Mucosa of rectum (tissue), 2 donors: ENCODE measurements at regions not wholly inside any gene's neighbourhood (a gene's known extent, or its start where the extent isn't known, plus 50 kb on each side); places are given as distances from the start of the nearest gene placed in this dataset.
"Not testable (repeated sequence)": the region's sequence is repeated elsewhere in the genome, so short reads cannot be mapped to it uniquely, and the experiment has no call there.

Experiments used
- H3K27ac ChIP-seq, 2 donors: one replicate each; pipeline ENCODE4 v1.7.0; 2013; ENCODE audit warnings: inconsistent platforms in 2 of 2, low read depth in 2 of 2, low read length in 2 of 2
- H3K27me3 ChIP-seq, 2 donors: one replicate each; pipeline ENCODE4 v1.7.0; 2013; ENCODE audit warnings: low read length in 2 of 2; ENCODE audit not compliant: control insufficient read depth in 2 of 2, insufficient read depth in 2 of 2
- H3K36me3 ChIP-seq, 2 donors: one replicate each; pipeline ENCODE4 v1.7.0; 2013; ENCODE audit warnings: low read length in 2 of 2; ENCODE audit not compliant: control insufficient read depth in 2 of 2, insufficient read depth in 2 of 2
- H3K4me1 ChIP-seq, 2 donors: one replicate each; pipeline ENCODE4 v1.7.0; 2013; ENCODE audit warnings: low read length in 2 of 2, mild to moderate bottlenecking in 1 of 2; ENCODE audit not compliant: control insufficient read depth in 2 of 2, insufficient read depth in 2 of 2
- H3K4me3 ChIP-seq, 2 donors: one replicate each; pipeline ENCODE4 v1.7.0; 2013; ENCODE audit warnings: low read length in 2 of 2
- H3K9ac ChIP-seq, 2 donors: one replicate each; pipeline ENCODE4 v1.7.0; 2013; ENCODE audit warnings: low read length in 2 of 2, low read depth in 1 of 2, mild to moderate bottlenecking in 1 of 2
- H3K9me3 ChIP-seq, 2 donors: one replicate each; pipeline ENCODE4 v1.7.0; 2013; ENCODE audit warnings: low read length in 2 of 2; ENCODE audit not compliant: control insufficient read depth in 2 of 2
- donor health status: healthy.
- donor health status: Normal muscosa, but diverticular disease.

DNA sequence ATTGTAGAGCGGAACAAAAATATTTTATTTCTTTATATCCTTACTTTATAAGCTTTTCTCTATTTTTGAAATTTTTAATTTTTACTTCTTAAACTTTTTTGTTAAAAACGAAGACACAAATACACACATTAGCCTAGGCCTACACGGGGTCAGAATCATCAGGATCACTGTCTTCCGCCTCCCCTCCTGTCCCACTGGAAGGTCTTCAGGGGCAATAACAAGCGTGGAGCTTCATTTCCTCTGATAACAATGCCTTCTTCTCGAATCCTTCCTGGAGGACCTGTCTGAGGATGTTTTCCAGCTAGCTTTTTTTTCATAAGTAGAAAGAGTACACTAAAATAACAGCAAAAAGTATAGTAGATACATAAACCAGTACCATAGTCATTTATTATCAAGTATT is 77.7 kb upstream of the DGKG start:
- H3K27me3 ChIP-seq, result no peaks in the 10 kb centered on the region
- no peak overlapping the region for H3K4me3 ChIP-seq
- no peaks in the 10 kb centered on the region for H3K4me1 ChIP-seq
- no peaks in the 10 kb centered on the region for H3K36me3 ChIP-seq
- H3K9ac ChIP-seq, result no peak overlapping the region
- no peak overlapping the region for H3K27ac ChIP-seq
- H3K9me3 ChIP-seq, result no peaks in the 10 kb centered on the region

DNA sequence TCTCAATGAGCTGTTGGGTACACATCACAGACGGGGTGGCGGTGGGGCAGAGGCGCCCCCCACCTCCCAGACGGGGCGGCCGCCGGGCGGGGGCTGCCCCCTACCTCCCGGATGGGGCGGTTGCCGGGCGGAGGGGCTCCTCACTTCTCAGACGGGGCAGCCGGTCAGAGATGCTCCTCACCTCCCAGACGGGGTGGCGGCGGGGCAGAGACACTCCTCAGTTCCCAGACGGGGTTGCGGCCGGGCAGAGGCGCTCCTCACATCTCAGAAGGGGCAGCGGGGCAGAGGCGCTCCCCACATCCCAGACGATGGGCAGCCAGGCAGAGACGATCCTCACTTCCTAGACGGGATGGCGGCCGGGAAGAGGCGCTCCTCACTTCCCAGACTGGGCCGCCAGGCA is 73.3 kb upstream of the DGKG start:
- H3K4me3 ChIP-seq, H3K9me3 ChIP-seq, H3K27me3 ChIP-seq, H3K9ac ChIP-seq, H3K27ac ChIP-seq, H3K36me3 ChIP-seq, H3K4me1 ChIP-seq: not testable (repeated sequence)

DNA sequence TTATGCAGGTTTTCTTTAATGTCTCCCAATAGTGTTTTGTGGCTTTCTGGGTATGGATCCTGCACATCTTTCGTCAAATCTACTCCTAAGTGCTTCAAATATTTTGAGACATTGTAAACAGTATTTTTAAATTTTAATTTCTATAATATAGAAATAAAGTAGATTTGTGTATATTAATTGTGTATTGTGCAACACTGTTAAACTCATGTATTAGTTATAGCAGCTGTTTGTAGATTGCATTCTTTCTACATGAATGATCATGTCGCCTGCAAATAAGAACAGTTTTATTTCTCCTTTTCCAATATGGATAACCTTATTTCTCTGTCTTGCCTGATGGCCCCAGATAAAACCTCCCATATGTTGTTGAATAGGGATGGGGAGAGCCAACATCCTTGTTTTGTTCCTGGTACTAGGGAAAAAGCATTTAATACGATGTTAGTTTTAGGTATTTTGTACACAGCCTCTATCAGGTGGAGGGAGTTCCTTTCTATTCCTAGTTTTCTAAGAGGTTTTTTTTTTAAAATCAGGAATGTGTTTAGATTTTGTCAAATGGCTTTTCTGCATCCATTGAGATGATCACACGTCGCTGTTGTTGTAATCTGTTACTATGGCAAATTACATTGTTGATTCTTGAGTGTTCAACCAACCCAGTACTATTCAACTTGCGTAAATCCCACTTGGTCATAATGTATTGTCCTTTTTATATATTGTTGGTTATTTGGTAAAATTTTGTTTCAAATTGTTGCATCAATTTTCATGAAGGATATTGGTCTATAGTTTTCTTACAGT is 71.1 kb upstream of the DGKG start:
- H3K9me3 ChIP-seq, result no peaks in the 10 kb centered on the region
- H3K27me3 ChIP-seq, result no peaks in the 10 kb centered on the region
- no peak overlapping the region for H3K9ac ChIP-seq
- no peaks in the 10 kb centered on the region for H3K36me3 ChIP-seq
- no peak overlapping the region for H3K4me3 ChIP-seq
- no peak overlapping the region for H3K27ac ChIP-seq
- H3K4me1 ChIP-seq, result no peaks in the 10 kb centered on the region

DNA sequence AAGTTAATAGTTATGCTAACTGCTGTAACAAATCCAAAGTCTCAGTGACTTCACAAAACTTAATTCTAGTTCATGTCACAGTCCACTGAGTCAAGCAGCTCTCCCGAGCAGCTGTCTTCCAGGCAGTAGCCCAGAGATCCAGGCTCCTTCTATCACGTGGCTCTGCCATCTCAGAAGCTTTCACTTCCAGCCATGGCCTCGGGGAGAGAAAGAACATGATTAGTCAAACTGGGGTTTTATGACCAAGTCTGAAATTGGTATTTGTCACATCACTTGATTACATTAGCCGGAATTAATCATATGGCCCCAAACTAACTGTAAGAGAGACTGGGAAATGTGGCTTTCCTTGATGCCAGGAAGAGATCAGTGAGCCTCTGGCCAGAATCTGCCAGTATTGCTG is 70.2 kb upstream of the DGKG start:
- Histone ChIP-seq H3K4me1 (no peaks in the 10 kb centered on the region), H3K9me3 (no peaks in the 10 kb centered on the region), H3K36me3 (no peaks in the 10 kb centered on the region), H3K27me3 (no peaks in the 10 kb centered on the region), H3K4me3 (no peak overlapping the region), H3K27ac (no peak overlapping the region), H3K9ac (no peak overlapping the region)

DNA sequence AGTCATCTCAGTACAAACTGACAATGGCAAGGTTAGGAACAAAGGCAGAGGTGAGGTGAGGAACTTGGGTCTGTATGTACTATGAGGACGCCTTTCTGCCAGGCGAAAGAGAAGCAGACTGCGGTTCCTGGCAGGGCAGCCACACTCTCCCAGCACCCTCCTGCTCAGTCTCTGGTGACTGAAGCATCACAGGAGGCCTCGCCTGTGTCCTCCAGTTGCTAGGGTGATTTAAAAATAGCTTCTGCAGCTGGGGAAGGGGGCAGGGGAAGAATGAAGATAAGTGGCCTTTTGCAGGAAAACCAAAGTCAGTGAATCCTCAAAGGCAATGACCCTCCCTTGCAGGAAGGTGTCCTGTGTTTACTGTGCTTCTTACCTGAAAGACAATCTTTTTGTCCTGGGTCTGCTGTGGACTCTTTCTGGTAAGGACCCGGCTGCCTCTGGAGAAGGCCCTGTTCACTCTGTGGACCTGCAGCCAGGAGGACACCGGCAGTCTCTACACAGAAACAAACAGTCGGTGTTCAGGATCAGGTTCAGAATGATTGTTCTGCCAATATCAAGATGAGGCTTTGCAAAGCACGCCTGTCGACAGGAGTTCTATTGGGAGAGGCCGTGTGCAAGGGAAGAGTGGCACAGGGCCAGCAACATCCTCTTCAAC is 65.7 kb upstream of the DGKG start:
- Histone ChIP-seq H3K4me1 (no peaks in the 10 kb centered on the region), H3K36me3 (no peaks in the 10 kb centered on the region), H3K9ac (no peak overlapping the region), H3K9me3 (no peaks in the 10 kb centered on the region), H3K27ac (no peak overlapping the region), H3K4me3 (no peak overlapping the region), H3K27me3 (no peaks in the 10 kb centered on the region)

GRCh38 chr3:186425788-186426730 is 64.0 kb upstream of the DGKG start:
- Histone ChIP-seq H3K9me3 (no peaks in the 10 kb centered on the region), H3K36me3 (no peaks in the 10 kb centered on the region), H3K9ac (no peak overlapping the region), H3K4me3 (no peak overlapping the region), H3K27me3 (no peaks in the 10 kb centered on the region), H3K4me1 (no peaks in the 10 kb centered on the region), H3K27ac (no peak overlapping the region)

DNA sequence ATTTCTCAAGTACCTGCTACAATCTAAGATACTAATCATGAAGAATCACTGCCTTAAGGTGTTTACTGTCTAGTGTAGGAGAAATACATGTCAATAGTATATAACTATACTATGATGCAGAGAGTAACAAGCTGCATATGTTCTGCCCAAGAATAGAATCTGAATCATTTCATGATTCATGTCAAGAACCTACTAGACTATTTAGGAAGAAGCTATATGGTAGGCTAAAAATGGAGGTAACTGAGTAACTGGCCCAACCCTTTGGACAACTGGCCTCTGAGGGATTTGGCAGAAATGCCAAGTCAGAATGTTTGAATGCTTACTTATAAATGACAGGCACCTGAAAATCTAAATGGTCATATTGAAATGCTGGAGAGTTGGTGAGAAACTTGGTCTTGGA is 59.9 kb upstream of the DGKG start:
- H3K27ac ChIP-seq, result no peak overlapping the region
- no peaks in the 10 kb centered on the region for H3K36me3 ChIP-seq
- no peak overlapping the region for H3K4me3 ChIP-seq
- H3K9ac ChIP-seq, result no peak overlapping the region
- H3K27me3 ChIP-seq, result peaks cover 0 to 5% of the 10 kb centered on the region in 2 donors
- H3K9me3 ChIP-seq, result no peaks in the 10 kb centered on the region
- H3K4me1 ChIP-seq, result no peaks in the 10 kb centered on the region

GRCh38 chr3:186418671-186419145 is 56.7 kb upstream of the DGKG start:
- Histone ChIP-seq H3K4me3 (no peak overlapping the region), H3K36me3 (no peaks in the 10 kb centered on the region), H3K9ac (no peak overlapping the region), H3K27ac (no peak overlapping the region), H3K9me3 (no peaks in the 10 kb centered on the region), H3K27me3 (peaks cover 2 to 5% of the 10 kb centered on the region in 2 donors), H3K4me1 (peaks cover 0 to 8% of the 10 kb centered on the region in 2 donors)

- H3K27ac ChIP-seq, result no peak overlapping the region
- no peak overlapping the region for H3K4me3 ChIP-seq
- H3K9ac ChIP-seq, result no peak overlapping the region
- H3K27me3 ChIP-seq, result peaks cover 2 to 5% of the 10 kb centered on the region in 2 donors
- H3K4me1 ChIP-seq, result peaks cover 0 to 8% of the 10 kb centered on the region in 2 donors
- no peaks in the 10 kb centered on the region for H3K9me3 ChIP-seq
- H3K36me3 ChIP-seq, result no peaks in the 10 kb centered on the region
These were observed 55.8 kb upstream of the DGKG start for GRCh38 chr3:186417791-186418190.
